IMR-90 (cell line): ENCODE measurements at regions not wholly inside any gene's neighbourhood (a gene's known extent, or its start where the extent isn't known, plus 50 kb on each side); places are given as distances from the start of the nearest gene placed in this dataset.

Experiments used
- ATAC-seq: fragments of 200-7000 bp; cut with Tn5 transposase; 2 replicates; pipeline ENCODE4 v1.9.1; 2020; ENCODE audit warnings: low read depth, mild to moderate bottlenecking, moderate library complexity
- BruUV-seq: library from RNA; stranded (reverse); fragments of 400-500 nt; replicated peaks from 2 replicates; lab custom pipeline; 2021; lab: Mats Ljungman, UMichigan
- CTCF ChIA-PET: fragments of 300-600 bp; formaldehyde crosslinking; extraction: SDS; loops from one replicate; lab custom pipeline; 2021; ENCODE audit warnings: antibody characterized with exemption; lab: Yijun Ruan, JAX
- POLR2A ChIA-PET: fragments of 300-600 bp; sonication (Branson Sonifier 250); formaldehyde crosslinking; loops from one replicate; lab custom pipeline; 2022; ENCODE audit warnings: antibody characterized with exemption; ENCODE audit not compliant: unreplicated experiment; lab: Charles Lee
- DNase-seq: peaks from one replicate; pipeline ENCODE4 v3.0.0; 2013
- H2AFZ ChIP-seq: replicated peaks from 2 replicates; pipeline ENCODE3; 2013; ENCODE audit warnings: low read length, mild to moderate bottlenecking; ENCODE audit not compliant: poor library complexity
- H2AK5ac ChIP-seq: 2 replicates; pipeline ENCODE4 v1.6.1; 2013; ENCODE audit warnings: low read depth, low read length, inconsistent platforms
- H2AK9ac ChIP-seq: replicated peaks from 2 replicates; pipeline ENCODE3; 2013; ENCODE audit warnings: mild to moderate bottlenecking, low read depth, low read length, moderate library complexity; ENCODE audit not compliant: poor library complexity
- H2BK120ac ChIP-seq: 2 replicates; pipeline ENCODE4 v1.6.1; 2013; ENCODE audit warnings: low read depth, low read length, inconsistent platforms
- H2BK15ac ChIP-seq: 3 replicates; pipeline ENCODE4 v1.6.1; 2013; ENCODE audit warnings: low read depth, low read length, inconsistent platforms
- H2BK20ac ChIP-seq: 2 replicates; pipeline ENCODE4 v1.6.1; 2013; ENCODE audit warnings: low read depth, mild to moderate bottlenecking, inconsistent platforms, low read length, moderate library complexity
- H2BK5ac ChIP-seq: 2 replicates; pipeline ENCODE4 v1.6.1; 2013; ENCODE audit warnings: mild to moderate bottlenecking, low read depth, low read length, inconsistent platforms; ENCODE audit not compliant: poor library complexity, severe bottlenecking
- H3K14ac ChIP-seq: replicated peaks from 2 replicates; pipeline ENCODE4 v1.6.1; 2013; ENCODE audit warnings: low read depth, low read length, inconsistent platforms
- H3K18ac ChIP-seq: 2 replicates; pipeline ENCODE4 v1.6.1; 2013; ENCODE audit warnings: low read depth, low read length, control low read depth
- H3K23ac ChIP-seq: 2 replicates; pipeline ENCODE4 v1.6.1; 2013; ENCODE audit warnings: low read depth, low read length, inconsistent platforms
- H3K27ac ChIP-seq: 2 replicates; pipeline ENCODE4 v1.5.1; 2013; ENCODE audit warnings: mild to moderate bottlenecking, control low read depth, low read length; ENCODE audit not compliant: insufficient read depth
- H3K27me3 ChIP-seq: 2 replicates; pipeline ENCODE4 v1.6.1; 2013; ENCODE audit warnings: low read length; ENCODE audit not compliant: control insufficient read depth, insufficient read depth
- H3K36me3 ChIP-seq: 2 replicates; pipeline ENCODE4 v1.6.1; 2013; ENCODE audit warnings: low read length, mixed read lengths; ENCODE audit not compliant: control insufficient read depth, insufficient read depth
- H3K4ac ChIP-seq: 2 replicates; pipeline ENCODE4 v1.6.1; 2013; ENCODE audit warnings: low read depth, low read length, inconsistent platforms
- H3K4me1 ChIP-seq: 2 replicates; pipeline ENCODE4 v1.6.1; 2013; ENCODE audit warnings: low read length, mixed read lengths; ENCODE audit not compliant: control insufficient read depth, insufficient read depth
- H3K4me2 ChIP-seq: 2 replicates; pipeline ENCODE4 v1.6.1; 2013; ENCODE audit warnings: low read depth, mild to moderate bottlenecking, control low read depth, low read length, moderate library complexity
- H3K4me3 ChIP-seq: 2 replicates; pipeline ENCODE4 v1.5.1; 2013; ENCODE audit warnings: low read depth, mild to moderate bottlenecking, control low read depth, low read length, moderate library complexity; ENCODE audit not compliant: insufficient read depth
- H3K56ac ChIP-seq: 2 replicates; pipeline ENCODE4 v1.6.1; 2013; ENCODE audit warnings: low read length, inconsistent platforms; ENCODE audit not compliant: insufficient read depth; ENCODE audit errors: extremely low read depth
- H3K79me1 ChIP-seq, 2 experiments: 2 replicates each; pipeline ENCODE4 v1.6.1; 2013; ENCODE audit warnings: low read length in 2 of 2, inconsistent platforms in 1 of 2, low read depth in 1 of 2
- H3K9ac ChIP-seq: 2 replicates; pipeline ENCODE4 v1.6.1; 2013; ENCODE audit warnings: low read depth, low read length, control low read depth
- H3K9me1 ChIP-seq: 2 replicates; pipeline ENCODE4 v1.6.1; 2013; ENCODE audit warnings: low read length, inconsistent platforms; ENCODE audit not compliant: insufficient read depth
- H3K9me3 ChIP-seq: 2 replicates; pipeline ENCODE4 v1.6.1; 2013; ENCODE audit warnings: low read length; ENCODE audit not compliant: control insufficient read depth, insufficient read depth
- H4K20me1 ChIP-seq: 2 replicates; pipeline ENCODE4 v1.6.1; 2013; ENCODE audit warnings: low read length, inconsistent platforms; ENCODE audit not compliant: insufficient read depth
- H4K5ac ChIP-seq: 2 replicates; pipeline ENCODE4 v1.6.1; 2013; ENCODE audit warnings: mild to moderate bottlenecking, low read depth, low read length, control low read depth
- H4K8ac ChIP-seq, 2 experiments: 2 replicates each; pipeline ENCODE4 v1.6.1; 2013; ENCODE audit warnings: low read depth in 2 of 2, low read length in 2 of 2, control low read depth in 1 of 2, inconsistent platforms in 1 of 2
- H4K91ac ChIP-seq: 2 replicates; pipeline ENCODE4 v1.6.1; 2013; ENCODE audit warnings: low read depth, low read length, inconsistent platforms; ENCODE audit not compliant: insufficient read depth
- CHD1 ChIP-seq: IDR thresholded peaks from 2 replicates; pipeline ENCODE4 v1.6.1; 2012; ENCODE audit warnings: low read depth, low read length, improper control_type of control experiment
- NFE2L2 ChIP-seq: fragments of 150-350 bp; IDR thresholded peaks from 2 replicates; pipeline ENCODE4 v1.6.1; 2016; ENCODE audit warnings: low read depth, mild to moderate bottlenecking, low read length
- RFX5 ChIP-seq: IDR thresholded peaks from 2 replicates; pipeline ENCODE4 v1.8.0; 2012; ENCODE audit warnings: low read depth, mild to moderate bottlenecking, low read length, moderate library complexity
- WGBS, 2 experiments: methylation state at CpG; one replicate each; pipeline versions ENCODE4 v1.1.5 to v1.1.7; 2013; ENCODE audit warnings: missing lambda C conversion rate in 2 of 2; ENCODE audit not compliant: insufficient read length in 1 of 2; ENCODE audit errors: extremely low coverage in 2 of 2; 5-methylcytosine and 5-hydroxymethylcytosine counted together
- dilution Hi-C: fragments of 300-500 bp; cut with HindIII; formaldehyde crosslinking; loops from one replicate; pipeline ENCODE4 v1.14.3; 2018; ENCODE audit warnings: low sequenced_read_pairs; ENCODE audit not compliant: unreplicated experiment
- in situ Hi-C: fragments of 300-500 bp; cut with MboI; formaldehyde crosslinking; loops from 3 replicates; pipeline ENCODE4 v1.14.3; 2019; ENCODE audit warnings: low sequenced_read_pairs, inconsistent platforms, mixed read lengths
- intact Hi-C: fragments of 100-400 bp; cut with micrococcal nuclease; formaldehyde crosslinking; loops from 2 replicates; pipeline ENCODE4 v1.10.0; 2022

GRCh38 chr13:111964411-111965035, 102.4 kb upstream of the SOX1 start:
- H3K9ac ChIP-seq = no peak overlapping the region
- H4K5ac ChIP-seq = no peak overlapping the region
- no peak overlapping the region for H3K4ac ChIP-seq
- peaks cover 39% of the 10 kb centered on the region for H3K9me3 ChIP-seq
- TF ChIP-seq RFX5 = no peak
- TF ChIP-seq NFE2L2 = no peak
- TF ChIP-seq CHD1 = no peak
- DNase-seq (no peak), ATAC-seq (no peak)
- H3K9me1 ChIP-seq = no peaks in the 10 kb centered on the region
- H2AFZ ChIP-seq = no peak overlapping the region
- no peak overlapping the region for H3K4me3 ChIP-seq
- no peak overlapping the region for H2BK15ac ChIP-seq
- no peaks in the 10 kb centered on the region for H3K36me3 ChIP-seq
- H3K56ac ChIP-seq = no peak overlapping the region
- H3K4me2 ChIP-seq = no peak overlapping the region
- H3K23ac ChIP-seq = no peak overlapping the region
- H2BK120ac ChIP-seq = no peak overlapping the region
- no peak overlapping the region for H4K91ac ChIP-seq
- no peak overlapping the region for H4K8ac ChIP-seq
- in situ Hi-C loops (no loop called here), intact Hi-C loops (no loop called here), dilution Hi-C loops (no loop called here)
- H3K79me1 ChIP-seq = no peaks in the 10 kb centered on the region
- CTCF ChIA-PET = no interaction called here
- H3K27me3 ChIP-seq = no peaks in the 10 kb centered on the region
- H2BK20ac ChIP-seq = no peak overlapping the region
- H3K27ac ChIP-seq = no peak overlapping the region
- H2AK5ac ChIP-seq = no peak overlapping the region
- 92% methylated on average over 12 of the region's 28 CpGs; no CpG with 5 or more reads in 1 of the 2 experiments for WGBS, 2 experiments
- no peak overlapping the region for H3K14ac ChIP-seq
- BruUV-seq = no TSS peak
- H4K20me1 ChIP-seq = no peaks in the 10 kb centered on the region
- no peak overlapping the region for H3K18ac ChIP-seq
- POLR2A ChIA-PET = no interaction called here
- no peak overlapping the region for H2BK5ac ChIP-seq
- no peak overlapping the region for H2AK9ac ChIP-seq
- H3K4me1 ChIP-seq = no peaks in the 10 kb centered on the region
